SK-N-SH treated with all-trans-retinoic acid at 6 μM for 48 hours (cell line): ENCODE measurements at regions not wholly inside any gene's neighbourhood (a gene's known extent, or its start where the extent isn't known, plus 50 kb on each side); places are given as distances from the start of the nearest gene placed in this dataset.

Experiments
- ATAC-seq: fragments of 200-7000 bp; cut with Tn5 transposase; 3 replicates; pipeline ENCODE4 v1.9.1; 2020; ENCODE audit warnings: mild to moderate bottlenecking, moderate library complexity
- ARNTL ChIP-seq: fragments of 450-650 bp; formaldehyde crosslinking; IDR thresholded peaks from 2 replicates; pipeline ENCODE4 v1.5.0; 2020; ENCODE audit warnings: low read depth, mild to moderate bottlenecking, moderate library complexity, borderline replicate concordance
- CSDC2 ChIP-seq: fragments of 250-450 bp; sonication (Bioruptor Pico); IDR thresholded peaks from 2 replicates; pipeline ENCODE4 v1.5.0; 2020; ENCODE audit warnings: mild to moderate bottlenecking, moderate library complexity
- GLIS3 ChIP-seq: fragments of 250-450 bp; sonication (Bioruptor Pico); IDR thresholded peaks from 2 replicates; pipeline ENCODE4 v1.5.0; 2020; ENCODE audit warnings: mild to moderate bottlenecking, moderate library complexity
- ISL1 ChIP-seq: fragments of 250-450 bp; sonication (Bioruptor Pico); IDR thresholded peaks from 2 replicates; pipeline ENCODE4 v2.1.2; 2022; ENCODE audit warnings: mild to moderate bottlenecking, moderate library complexity
- OSR1 ChIP-seq: fragments of 250-450 bp; sonication (Bioruptor Pico); IDR thresholded peaks from 2 replicates; pipeline ENCODE4 v1.8.0; 2022; ENCODE audit warnings: moderate library complexity, mild to moderate bottlenecking, inconsistent platforms
- PPARA ChIP-seq: fragments of 250-450 bp; sonication (Bioruptor Pico); IDR thresholded peaks from 2 replicates; pipeline ENCODE4 v1.5.0; 2020; ENCODE audit warnings: mild to moderate bottlenecking, borderline replicate concordance
- RARB ChIP-seq: fragments of 250-450 bp; sonication (Bioruptor Pico); IDR thresholded peaks from 2 replicates; pipeline ENCODE4 v1.8.0; 2021; ENCODE audit warnings: mild to moderate bottlenecking, moderate library complexity
- SNAI2 ChIP-seq: fragments of 250-450 bp; sonication (Bioruptor Pico); IDR thresholded peaks from 2 replicates; pipeline ENCODE4 v1.5.0; 2020; ENCODE audit warnings: mild to moderate bottlenecking, moderate library complexity
- TCF4 ChIP-seq: fragments of 250-450 bp; sonication (Bioruptor Pico); IDR thresholded peaks from 2 replicates; pipeline ENCODE4 v1.8.0; 2021; ENCODE audit warnings: mild to moderate bottlenecking, moderate library complexity, borderline replicate concordance
- TOX ChIP-seq: fragments of 250-450 bp; sonication (Bioruptor Pico); IDR thresholded peaks from 2 replicates; pipeline ENCODE4 v1.8.0; 2021; ENCODE audit warnings: mild to moderate bottlenecking, moderate library complexity, borderline replicate concordance
- ZC3H10 ChIP-seq: fragments of 250-450 bp; sonication (Bioruptor Pico); IDR thresholded peaks from 2 replicates; pipeline ENCODE4 v1.5.1; 2021; ENCODE audit warnings: mild to moderate bottlenecking, moderate library complexity
- ZFP30 ChIP-seq: fragments of 450-650 bp; formaldehyde crosslinking; IDR thresholded peaks from 2 replicates; pipeline ENCODE4 v1.5.0; 2022; ENCODE audit warnings: mild to moderate bottlenecking, moderate library complexity
- ZNF565 ChIP-seq: fragments of 450-650 bp; formaldehyde crosslinking; conservative IDR thresholded peaks from 2 replicates; pipeline ENCODE4 v1.5.0; 2020; ENCODE audit warnings: low read depth, mild to moderate bottlenecking, moderate library complexity
- ZNF70 ChIP-seq: fragments of 450-650 bp; formaldehyde crosslinking; IDR thresholded peaks from 2 replicates; pipeline ENCODE4 v1.5.0; 2020; ENCODE audit warnings: mild to moderate bottlenecking, moderate library complexity
- ZNF8 ChIP-seq: fragments of 450-650 bp; formaldehyde crosslinking; IDR thresholded peaks from 2 replicates; pipeline ENCODE4 v1.5.0; 2020; ENCODE audit warnings: mild to moderate bottlenecking, moderate library complexity
- TF ChIP-seq, protein P1 (sequence below): fragments of 250-450 bp; sonication (Bioruptor Pico); IDR thresholded peaks from 2 replicates; pipeline ENCODE4 v1.8.0; 2020; ENCODE audit warnings: mild to moderate bottlenecking, moderate library complexity, borderline replicate concordance
- TF ChIP-seq, protein P2 (sequence below): fragments of 250-450 bp; sonication (Bioruptor Pico); IDR thresholded peaks from 2 replicates; pipeline ENCODE4 v1.5.1; 2021; ENCODE audit warnings: mild to moderate bottlenecking, moderate library complexity
- TF ChIP-seq, protein P3 (sequence below): fragments of 250-450 bp; sonication (Bioruptor Pico); IDR thresholded peaks from 2 replicates; pipeline ENCODE4 v1.5.0; 2020; ENCODE audit warnings: mild to moderate bottlenecking, moderate library complexity
- TF ChIP-seq, protein P4 (sequence below): fragments of 250-450 bp; sonication (Bioruptor Pico); IDR thresholded peaks from 2 replicates; pipeline ENCODE4 v1.8.0; 2021; ENCODE audit warnings: low read depth, mild to moderate bottlenecking, moderate library complexity, borderline replicate concordance

DNA sequence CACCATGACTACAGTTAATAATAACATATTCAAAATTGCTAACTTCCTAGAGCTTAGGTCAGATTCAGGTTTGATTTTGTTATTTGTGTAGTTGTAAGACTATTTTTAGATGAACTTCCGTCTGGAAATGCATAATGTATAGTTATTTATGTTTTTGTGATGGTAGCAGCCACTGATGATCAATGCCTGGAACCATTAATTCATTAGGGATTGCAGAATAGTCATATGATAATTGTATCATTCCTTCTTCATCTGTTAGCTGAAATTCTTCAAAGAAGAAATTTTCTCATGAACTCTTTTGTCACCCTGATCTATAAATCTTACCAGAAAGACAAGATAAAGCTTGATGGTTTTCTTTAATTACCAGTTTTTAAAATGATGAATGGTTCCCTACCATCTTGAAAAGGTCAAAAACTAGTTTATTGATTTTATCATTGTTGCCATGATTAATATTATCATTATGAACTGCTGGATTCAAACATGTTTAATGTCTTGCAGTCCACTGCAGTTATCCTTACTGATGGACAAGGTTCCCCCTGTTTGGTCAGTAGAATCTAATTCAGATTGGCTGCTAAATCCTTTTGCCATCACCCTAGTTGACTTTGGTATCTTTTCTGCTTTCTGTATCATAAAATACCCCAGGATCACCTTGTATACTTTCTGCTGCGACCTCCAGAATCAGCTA lies 433.3 kb downstream of the GPAM start:
- no peak for ATAC-seq
- TF ChIP-seq ISL1 (CRISPR knock-in tag) (no peak), ZNF70 (CRISPR knock-in tag) (no peak), SNAI2 (CRISPR knock-in tag) (no peak)
- TF ChIP-seq, all 23 proteins: peak for 0

DNA sequence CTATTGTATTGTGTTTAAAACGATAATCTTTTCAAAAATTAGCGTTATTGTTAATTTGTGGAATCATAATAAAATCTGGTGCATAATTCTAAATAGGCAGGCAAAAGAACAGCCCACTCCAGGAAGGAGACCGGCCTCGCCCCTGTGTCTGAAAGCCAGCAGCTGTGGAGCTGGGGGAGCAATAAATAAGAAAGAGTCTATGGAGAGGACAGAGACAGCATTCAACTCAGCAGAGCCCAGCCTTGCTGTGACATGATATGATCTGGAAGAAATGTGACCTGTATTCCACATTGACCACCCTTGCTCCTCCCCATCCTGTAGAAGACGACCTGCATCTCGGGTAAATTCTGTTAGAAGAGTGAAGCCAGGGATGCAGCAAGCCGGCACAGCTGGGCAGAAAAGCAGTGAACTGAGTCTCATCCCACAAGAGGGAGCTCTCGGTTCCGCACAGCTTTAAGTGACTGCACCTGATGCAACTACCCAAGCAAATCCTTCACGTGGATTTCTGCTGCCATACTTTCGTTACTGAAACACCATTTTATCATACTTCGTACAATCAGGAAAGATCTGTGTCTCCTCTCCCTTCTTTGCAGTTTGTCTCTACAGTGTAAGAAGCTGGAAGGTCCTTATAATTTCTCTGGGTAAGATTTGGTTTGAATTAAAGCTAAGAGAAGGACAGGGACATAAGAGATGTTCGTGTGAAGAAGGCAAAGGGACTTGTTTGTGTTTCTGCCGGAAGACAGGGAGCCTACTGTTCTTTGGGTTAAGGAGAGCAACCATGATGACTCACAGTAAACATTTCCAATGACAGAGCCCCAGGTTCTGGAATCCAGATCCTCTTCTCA lies 427.1 kb downstream of the GPAM start:
- ATAC-seq: no peak
- TF ChIP-seq ZNF70 (CRISPR knock-in tag) (no peak), ZNF565 (CRISPR knock-in tag) (no peak), ZC3H10 (CRISPR knock-in tag) (no peak), ZFP30 (CRISPR knock-in tag) (no peak), ARNTL (no peak)
- TF ChIP-seq, protein P1, sequence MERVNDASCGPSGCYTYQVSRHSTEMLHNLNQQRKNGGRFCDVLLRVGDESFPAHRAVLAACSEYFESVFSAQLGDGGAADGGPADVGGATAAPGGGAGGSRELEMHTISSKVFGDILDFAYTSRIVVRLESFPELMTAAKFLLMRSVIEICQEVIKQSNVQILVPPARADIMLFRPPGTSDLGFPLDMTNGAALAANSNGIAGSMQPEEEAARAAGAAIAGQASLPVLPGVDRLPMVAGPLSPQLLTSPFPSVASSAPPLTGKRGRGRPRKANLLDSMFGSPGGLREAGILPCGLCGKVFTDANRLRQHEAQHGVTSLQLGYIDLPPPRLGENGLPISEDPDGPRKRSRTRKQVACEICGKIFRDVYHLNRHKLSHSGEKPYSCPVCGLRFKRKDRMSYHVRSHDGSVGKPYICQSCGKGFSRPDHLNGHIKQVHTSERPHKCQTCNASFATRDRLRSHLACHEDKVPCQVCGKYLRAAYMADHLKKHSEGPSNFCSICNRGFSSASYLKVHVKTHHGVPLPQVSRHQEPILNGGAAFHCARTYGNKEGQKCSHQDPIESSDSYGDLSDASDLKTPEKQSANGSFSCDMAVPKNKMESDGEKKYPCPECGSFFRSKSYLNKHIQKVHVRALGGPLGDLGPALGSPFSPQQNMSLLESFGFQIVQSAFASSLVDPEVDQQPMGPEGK (CRISPR knock-in tag): no peak

DNA sequence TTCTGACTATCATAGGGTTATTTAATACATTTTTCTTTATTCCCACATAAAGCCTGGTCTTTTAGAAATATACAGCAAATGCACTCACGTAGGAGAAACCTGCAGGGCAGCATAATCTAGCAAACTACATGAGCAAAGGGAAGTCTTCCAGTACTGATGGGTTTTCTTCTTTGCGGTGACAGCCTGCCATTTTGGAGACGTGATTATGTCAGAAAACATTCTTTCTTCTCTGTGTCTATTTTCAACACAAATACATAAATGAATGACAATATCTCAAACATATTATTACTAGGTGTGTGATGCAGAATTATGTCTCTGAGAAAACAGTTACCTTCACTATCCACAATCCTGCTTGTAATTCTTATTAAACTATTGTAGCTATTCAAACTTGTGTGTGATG lies 425.0 kb downstream of the GPAM start:
- no peak for ATAC-seq
- no peak for TF ChIP-seq ZNF565 (CRISPR knock-in tag)
- TF ChIP-seq, all 23 proteins: peak for 0

DNA sequence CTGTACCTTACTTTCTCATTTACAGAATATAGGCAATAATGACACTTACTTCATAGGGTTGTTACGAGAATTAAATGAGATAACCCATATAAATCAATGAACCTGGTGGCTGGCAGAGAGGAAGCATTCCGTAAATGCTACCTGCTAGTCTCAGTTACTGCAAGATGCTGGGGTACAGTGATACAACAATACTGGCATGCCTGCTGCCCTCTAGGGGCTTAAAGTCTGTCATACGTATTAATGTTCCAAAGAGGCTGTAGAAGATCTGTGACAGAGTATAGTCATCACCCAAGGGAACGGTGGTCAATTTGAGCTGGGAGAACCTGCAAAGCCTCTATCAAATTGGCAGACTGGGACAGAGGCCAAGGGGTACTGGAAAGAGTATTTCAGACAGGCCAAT lies 421.5 kb downstream of the GPAM start:
- TF ChIP-seq, protein P2, sequence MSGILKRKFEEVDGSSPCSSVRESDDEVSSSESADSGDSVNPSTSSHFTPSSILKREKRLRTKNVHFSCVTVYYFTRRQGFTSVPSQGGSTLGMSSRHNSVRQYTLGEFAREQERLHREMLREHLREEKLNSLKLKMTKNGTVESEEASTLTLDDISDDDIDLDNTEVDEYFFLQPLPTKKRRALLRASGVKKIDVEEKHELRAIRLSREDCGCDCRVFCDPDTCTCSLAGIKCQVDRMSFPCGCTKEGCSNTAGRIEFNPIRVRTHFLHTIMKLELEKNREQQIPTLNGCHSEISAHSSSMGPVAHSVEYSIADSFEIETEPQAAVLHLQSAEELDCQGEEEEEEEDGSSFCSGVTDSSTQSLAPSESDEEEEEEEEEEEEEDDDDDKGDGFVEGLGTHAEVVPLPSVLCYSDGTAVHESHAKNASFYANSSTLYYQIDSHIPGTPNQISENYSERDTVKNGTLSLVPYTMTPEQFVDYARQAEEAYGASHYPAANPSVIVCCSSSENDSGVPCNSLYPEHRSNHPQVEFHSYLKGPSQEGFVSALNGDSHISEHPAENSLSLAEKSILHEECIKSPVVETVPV: no peak
- TF ChIP-seq ZNF565 (CRISPR knock-in tag): no peak
- TF ChIP-seq GLIS3 (CRISPR knock-in tag): no peak
- no peak for TF ChIP-seq ZNF8
- no peak for TF ChIP-seq RARB (CRISPR knock-in tag)
- no peak for TF ChIP-seq TOX (CRISPR knock-in tag)
- TF ChIP-seq PPARA (CRISPR knock-in tag): no peak
- TF ChIP-seq OSR1: no peak
- no peak for TF ChIP-seq ZFP30 (CRISPR knock-in tag)
- TF ChIP-seq, protein P3, sequence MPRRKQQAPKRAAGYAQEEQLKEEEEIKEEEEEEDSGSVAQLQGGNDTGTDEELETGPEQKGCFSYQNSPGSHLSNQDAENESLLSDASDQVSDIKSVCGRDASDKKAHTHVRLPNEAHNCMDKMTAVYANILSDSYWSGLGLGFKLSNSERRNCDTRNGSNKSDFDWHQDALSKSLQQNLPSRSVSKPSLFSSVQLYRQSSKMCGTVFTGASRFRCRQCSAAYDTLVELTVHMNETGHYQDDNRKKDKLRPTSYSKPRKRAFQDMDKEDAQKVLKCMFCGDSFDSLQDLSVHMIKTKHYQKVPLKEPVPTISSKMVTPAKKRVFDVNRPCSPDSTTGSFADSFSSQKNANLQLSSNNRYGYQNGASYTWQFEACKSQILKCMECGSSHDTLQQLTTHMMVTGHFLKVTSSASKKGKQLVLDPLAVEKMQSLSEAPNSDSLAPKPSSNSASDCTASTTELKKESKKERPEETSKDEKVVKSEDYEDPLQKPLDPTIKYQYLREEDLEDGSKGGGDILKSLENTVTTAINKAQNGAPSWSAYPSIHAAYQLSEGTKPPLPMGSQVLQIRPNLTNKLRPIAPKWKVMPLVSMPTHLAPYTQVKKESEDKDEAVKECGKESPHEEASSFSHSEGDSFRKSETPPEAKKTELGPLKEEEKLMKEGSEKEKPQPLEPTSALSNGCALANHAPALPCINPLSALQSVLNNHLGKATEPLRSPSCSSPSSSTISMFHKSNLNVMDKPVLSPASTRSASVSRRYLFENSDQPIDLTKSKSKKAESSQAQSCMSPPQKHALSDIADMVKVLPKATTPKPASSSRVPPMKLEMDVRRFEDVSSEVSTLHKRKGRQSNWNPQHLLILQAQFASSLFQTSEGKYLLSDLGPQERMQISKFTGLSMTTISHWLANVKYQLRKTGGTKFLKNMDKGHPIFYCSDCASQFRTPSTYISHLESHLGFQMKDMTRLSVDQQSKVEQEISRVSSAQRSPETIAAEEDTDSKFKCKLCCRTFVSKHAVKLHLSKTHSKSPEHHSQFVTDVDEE: no peak
- TF ChIP-seq, protein P1 (CRISPR knock-in tag): no peak
- TF ChIP-seq CSDC2 (CRISPR knock-in tag): no peak
- TF ChIP-seq TCF4 (CRISPR knock-in tag): no peak
- TF ChIP-seq, protein P4, sequence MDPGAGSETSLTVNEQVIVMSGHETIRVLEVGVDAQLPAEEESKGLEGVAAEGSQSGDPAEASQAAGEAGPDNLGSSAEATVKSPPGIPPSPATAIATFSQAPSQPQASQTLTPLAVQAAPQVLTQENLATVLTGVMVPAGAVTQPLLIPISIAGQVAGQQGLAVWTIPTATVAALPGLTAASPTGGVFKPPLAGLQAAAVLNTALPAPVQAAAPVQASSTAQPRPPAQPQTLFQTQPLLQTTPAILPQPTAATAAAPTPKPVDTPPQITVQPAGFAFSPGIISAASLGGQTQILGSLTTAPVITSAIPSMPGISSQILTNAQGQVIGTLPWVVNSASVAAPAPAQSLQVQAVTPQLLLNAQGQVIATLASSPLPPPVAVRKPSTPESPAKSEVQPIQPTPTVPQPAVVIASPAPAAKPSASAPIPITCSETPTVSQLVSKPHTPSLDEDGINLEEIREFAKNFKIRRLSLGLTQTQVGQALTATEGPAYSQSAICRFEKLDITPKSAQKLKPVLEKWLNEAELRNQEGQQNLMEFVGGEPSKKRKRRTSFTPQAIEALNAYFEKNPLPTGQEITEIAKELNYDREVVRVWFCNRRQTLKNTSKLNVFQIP (CRISPR knock-in tag): no peak
- no peak for TF ChIP-seq SNAI2 (CRISPR knock-in tag)
- ATAC-seq: no peak
